Tibial nerve (tissue), 4 donors: ENCODE measurements at regions not wholly inside any gene's neighbourhood (a gene's known extent, or its start where the extent isn't known, plus 50 kb on each side); places are given as distances from the start of the nearest gene placed in this dataset.

Source experiments
- CTCF ChIP-seq, 5 experiments: fragments of 200-600 bp in 3 of 5; fragments of 450-650 bp in 2 of 5; sonication (generic) in 3 of 5; IDR thresholded peaks; one replicate each; pipeline ENCODE4 v1.5.1; 2016 to 2019; ENCODE audit warnings: antibody characterized with exemption in 5 of 5, mild to moderate bottlenecking in 3 of 5, moderate library complexity in 2 of 5
- EP300 ChIP-seq, 2 donors: sonication (generic); formaldehyde crosslinking; IDR thresholded peaks; one replicate each; pipeline ENCODE4 v1.6.1; 2017; ENCODE audit warnings: antibody characterized with exemption in 2 of 2, mild to moderate bottlenecking in 1 of 2
- POLR2A ChIP-seq, 2 donors: fragments of 450-650 bp; IDR thresholded peaks; one replicate each; pipeline ENCODE4 v1.6.1; 2017; ENCODE audit warnings: antibody characterized with exemption in 2 of 2, mild to moderate bottlenecking in 2 of 2, moderate library complexity in 2 of 2

GRCh38 chr6:145405006-145405551 is 330.2 kb downstream of the EPM2A start:
- TF ChIP-seq EP300 (IDR thresholded peaks at IDR 0.05) = no peak
- TF ChIP-seq CTCF (IDR thresholded peaks at IDR 0.05) = no peak
- TF ChIP-seq POLR2A (IDR thresholded peaks at IDR 0.05) = no peak
